ENCODE measurements at regions not wholly inside any gene's neighbourhood (a gene's known extent, or its start where the extent isn't known, plus 50 kb on each side); places are given as distances from the start of the nearest gene placed in this dataset.
"Not testable (repeated sequence)": the region's sequence is repeated elsewhere in the genome, so short reads cannot be mapped to it uniquely, and the experiment has no call there.

- DNase-seq (ENCODE audit: low spot score), result no peak
Measured at GRCh38 chr3:80734920-80735319, 967.1 kb upstream of the ROBO1 start.

GRCh38 chr3:80734483-80734882 is 966.7 kb upstream of the ROBO1 start:
- no peak for DNase-seq (ENCODE audit: low spot score)

- DNase-seq (ENCODE audit: low spot score), result no peak
Measured at GRCh38 chr3:80733522-80734176, 965.9 kb upstream of the ROBO1 start.

GRCh38 chr3:80727561-80727960 is 959.8 kb upstream of the ROBO1 start:
- not testable (repeated sequence) for DNase-seq (ENCODE audit: low spot score)

- not testable (repeated sequence) for DNase-seq (ENCODE audit: low spot score)
Measured at GRCh38 chr3:80709597-80710322, 942.0 kb upstream of the ROBO1 start.

GRCh38 chr3:80705290-80705689 is 937.5 kb upstream of the ROBO1 start:
- no peak for DNase-seq (ENCODE audit: low spot score)

GRCh38 chr3:80701349-80701748 is 933.6 kb upstream of the ROBO1 start:
- no peak for DNase-seq (ENCODE audit: low spot score)

GRCh38 chr3:80697291-80697690 is 929.5 kb upstream of the ROBO1 start:
- DNase-seq (ENCODE audit: low spot score), result no peak

GRCh38 chr3:80696280-80696679 is 928.5 kb upstream of the ROBO1 start:
- DNase-seq (ENCODE audit: low spot score), result no peak

- peak; percentile 32 for DNase-seq (ENCODE audit: low spot score)
Measured at GRCh38 chr3:80688814-80689213, 921.0 kb upstream of the ROBO1 start.

GRCh38 chr3:80682951-80683350 is 915.2 kb upstream of the ROBO1 start:
- DNase-seq (ENCODE audit: low spot score), result no peak

GRCh38 chr3:80682235-80682634 is 914.4 kb upstream of the ROBO1 start:
- no peak for DNase-seq (ENCODE audit: low spot score)

GRCh38 chr3:80677796-80678195 is 910.0 kb upstream of the ROBO1 start:
- DNase-seq (ENCODE audit: low spot score), result no peak

GRCh38 chr3:80676866-80677265 is 909.1 kb upstream of the ROBO1 start:
- no peak for DNase-seq (ENCODE audit: low spot score)

- DNase-seq (ENCODE audit: low spot score), result no peak
Measured at GRCh38 chr3:80676261-80676660, 908.5 kb upstream of the ROBO1 start.

GRCh38 chr3:80675790-80676189 is 908.0 kb upstream of the ROBO1 start:
- DNase-seq (ENCODE audit: low spot score), result no peak

- DNase-seq (ENCODE audit: low spot score), result no peak
Measured at GRCh38 chr3:80668600-80669294, 900.9 kb upstream of the ROBO1 start.

GRCh38 chr3:80668100-80668499 is 900.3 kb upstream of the ROBO1 start:
- no peak for DNase-seq (ENCODE audit: low spot score)

- no peak for DNase-seq (ENCODE audit: low spot score)
Measured at GRCh38 chr3:80663426-80663825, 895.6 kb upstream of the ROBO1 start.

- no peak for DNase-seq (ENCODE audit: low spot score)
Measured at GRCh38 chr3:80655216-80655615, 887.4 kb upstream of the ROBO1 start.

GRCh38 chr3:80649170-80649569 is 881.4 kb upstream of the ROBO1 start:
- no peak for DNase-seq (ENCODE audit: low spot score)

GRCh38 chr3:80643421-80643820 is 875.6 kb upstream of the ROBO1 start:
- no peak for DNase-seq (ENCODE audit: low spot score)

Measured in pons (tissue), 1 donor.